Karpas-422 (cell line): ENCODE measurements at regions not wholly inside any gene's neighbourhood (a gene's known extent, or its start where the extent isn't known, plus 50 kb on each side); places are given as distances from the start of the nearest gene placed in this dataset. TPM values are rescaled to one million over a fixed set of nuclear protein-coding genes. Genes with fewer than 3 reads are reported as not detected.
A peak's percentile ranks its signal among the peaks of the same experiment; 100 is the strongest.
"Not testable (repeated sequence)": the region's sequence is repeated elsewhere in the genome, so short reads cannot be mapped to it uniquely, and the experiment has no call there.

ENCODE experiments used
- DNase-seq: peaks from one replicate; pipeline ENCODE4 v3.0.0-alpha.2; 2015
- H2AFZ ChIP-seq: fragments of 200-600 bp; sonication (generic); 2 replicates; pipeline ENCODE4 v1.6.1; 2014; ENCODE audit warnings: antibody characterized with exemption, low read length, mixed read lengths
- H3K27ac ChIP-seq: fragments of 200-600 bp; sonication (generic); 2 replicates; pipeline ENCODE4 v1.5.1; 2014; ENCODE audit warnings: mild to moderate bottlenecking, low read length, moderate library complexity
- H3K27me3 ChIP-seq: fragments of 200-600 bp; sonication (generic); 2 replicates; pipeline ENCODE4 v1.6.1; 2014; ENCODE audit warnings: low read length, mixed read lengths
- H3K36me3 ChIP-seq: fragments of 200-600 bp; sonication (generic); 2 replicates; pipeline ENCODE4 v1.6.1; 2014; ENCODE audit warnings: low read length, mixed read lengths; ENCODE audit not compliant: insufficient read depth
- H3K4me1 ChIP-seq: fragments of 200-600 bp; sonication (generic); 2 replicates; pipeline ENCODE4 v1.6.1; 2014; ENCODE audit warnings: mild to moderate bottlenecking, low read length, mixed read lengths
- H3K4me2 ChIP-seq: fragments of 200-600 bp; sonication (generic); 2 replicates; pipeline ENCODE4 v1.6.1; 2014; ENCODE audit warnings: low read length, low read depth, mild to moderate bottlenecking; ENCODE audit not compliant: poor library complexity, severe bottlenecking
- H3K4me3 ChIP-seq: fragments of 200-600 bp; sonication (generic); 2 replicates; pipeline ENCODE4 v1.5.1; 2014; ENCODE audit warnings: mild to moderate bottlenecking, antibody characterized with exemption, low read length, mixed read lengths
- H3K79me2 ChIP-seq: fragments of 200-600 bp; sonication (generic); 2 replicates; pipeline ENCODE4 v1.6.1; 2014; ENCODE audit warnings: mild to moderate bottlenecking, low read length, mixed read lengths
- H3K9ac ChIP-seq: fragments of 200-600 bp; sonication (generic); 2 replicates; pipeline ENCODE4 v1.6.0; 2014; ENCODE audit warnings: low read length
- H3K9me2 ChIP-seq: fragments of 200-600 bp; sonication (generic), shearing (Covaris generic); replicated peaks from 2 replicates; pipeline ENCODE4 v1.6.0; 2014; ENCODE audit warnings: mild to moderate bottlenecking, low read length, moderate library complexity; ENCODE audit not compliant: insufficient read depth
- H3K9me3 ChIP-seq: fragments of 300-700, 200-600 bp; sonication (generic); 2 replicates; pipeline ENCODE4 v1.6.1; 2014; ENCODE audit warnings: low read length, mixed read lengths
- H4K20me1 ChIP-seq: fragments of 200-600 bp; sonication (generic); 2 replicates; pipeline ENCODE4 v1.6.1; 2014; ENCODE audit warnings: mild to moderate bottlenecking, antibody characterized with exemption, low read length, low read depth; ENCODE audit not compliant: insufficient read depth
- small RNA-seq: library from RNA; depleted of rRNA; stranded (forward); fragments of <200 nt; gene quantifications from one replicate; pipeline ENCODE3, GENCODE V24; 2014

- not testable (repeated sequence) for H4K20me1 ChIP-seq, DNase-seq, H3K9ac ChIP-seq, H3K36me3 ChIP-seq, H3K27ac ChIP-seq, H3K27me3 ChIP-seq, H3K4me3 ChIP-seq, H3K9me3 ChIP-seq, H2AFZ ChIP-seq, H3K79me2 ChIP-seq, H3K9me2 ChIP-seq, H3K4me2 ChIP-seq
- H3K4me1 ChIP-seq: peaks cover 12% of the 10 kb centered on the region
Measured at GRCh38 chr7:76678500-76678899, 51.4 kb upstream of the POMZP3 start.

GRCh38 chr7:76676890-76677289 lies 49.8 kb upstream of the POMZP3 start:
- not testable (repeated sequence) for H3K4me3 ChIP-seq, H3K36me3 ChIP-seq, H3K9me2 ChIP-seq, H3K79me2 ChIP-seq, H4K20me1 ChIP-seq, H2AFZ ChIP-seq, H3K9me3 ChIP-seq, H3K9ac ChIP-seq, H3K27me3 ChIP-seq, H3K4me2 ChIP-seq
- DNase-seq: peak; percentile 49
- Histone ChIP-seq H3K27ac (0 out of 2 replicates have a peak overlapping the region, but pooled peaks have one; percentile 51), H3K4me1 (peaks cover 12% of the 10 kb centered on the region)

Small RNA genes lying in the stretch of these regions (small RNA-seq; reads per million reads assigned to genes)
- not detected for gene AC114737.2
